ENCODE measurements at regions not wholly inside any gene's neighbourhood (a gene's known extent, or its start where the extent isn't known, plus 50 kb on each side); places are given as distances from the start of the nearest gene placed in this dataset.

DNA sequence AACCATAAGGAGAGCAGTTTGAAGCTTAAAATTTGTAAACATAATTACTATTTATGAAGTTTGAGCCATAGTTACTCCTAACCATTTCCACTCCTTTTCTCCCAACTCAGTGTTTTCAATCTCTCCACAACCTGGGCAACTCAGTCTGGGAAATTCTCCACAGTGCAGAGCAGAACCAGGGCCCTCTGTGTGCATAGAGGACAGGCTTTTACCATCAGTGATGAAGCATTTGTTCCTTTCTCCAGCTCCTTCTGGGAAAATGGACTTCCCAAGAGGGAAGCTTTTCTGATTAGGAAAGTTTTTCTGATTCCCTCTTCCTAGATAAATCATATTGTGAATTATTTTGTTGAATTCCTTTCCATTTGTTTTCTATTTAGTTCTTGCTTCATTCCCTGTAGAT lies 132.3 kb upstream of the MPDZ start:
- POLR2A ChIA-PET = no interaction called here
- intact Hi-C loops (cut with micrococcal nuclease) = no loop called here
- no peak for ATAC-seq (ENCODE audit: low read depth)

GRCh38 chr9:13410566-13411031 lies 131.1 kb upstream of the MPDZ start:
- no peaks in the 10 kb centered on the region for H3K27me3 Mint-ChIP-seq

More for the DNA sequence above, 132.3 kb upstream of the MPDZ start:
- Mint-ChIP-seq H3K4me1 (no peaks in the 10 kb centered on the region), H3K9me3 (no peaks in the 10 kb centered on the region), H3K27ac (no peak overlapping the region), H3K27me3 (no peaks in the 10 kb centered on the region), H3K36me3 (ENCODE audit: low read depth) (no peaks in the 10 kb centered on the region), H3K4me3 (no peak overlapping the region)
- no peak for DNase-seq
- TF ChIP-seq, protein P1, sequence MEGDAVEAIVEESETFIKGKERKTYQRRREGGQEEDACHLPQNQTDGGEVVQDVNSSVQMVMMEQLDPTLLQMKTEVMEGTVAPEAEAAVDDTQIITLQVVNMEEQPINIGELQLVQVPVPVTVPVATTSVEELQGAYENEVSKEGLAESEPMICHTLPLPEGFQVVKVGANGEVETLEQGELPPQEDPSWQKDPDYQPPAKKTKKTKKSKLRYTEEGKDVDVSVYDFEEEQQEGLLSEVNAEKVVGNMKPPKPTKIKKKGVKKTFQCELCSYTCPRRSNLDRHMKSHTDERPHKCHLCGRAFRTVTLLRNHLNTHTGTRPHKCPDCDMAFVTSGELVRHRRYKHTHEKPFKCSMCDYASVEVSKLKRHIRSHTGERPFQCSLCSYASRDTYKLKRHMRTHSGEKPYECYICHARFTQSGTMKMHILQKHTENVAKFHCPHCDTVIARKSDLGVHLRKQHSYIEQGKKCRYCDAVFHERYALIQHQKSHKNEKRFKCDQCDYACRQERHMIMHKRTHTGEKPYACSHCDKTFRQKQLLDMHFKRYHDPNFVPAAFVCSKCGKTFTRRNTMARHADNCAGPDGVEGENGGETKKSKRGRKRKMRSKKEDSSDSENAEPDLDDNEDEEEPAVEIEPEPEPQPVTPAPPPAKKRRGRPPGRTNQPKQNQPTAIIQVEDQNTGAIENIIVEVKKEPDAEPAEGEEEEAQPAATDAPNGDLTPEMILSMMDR (IDR thresholded peaks at IDR 0.05) = no peak
- CTCF ChIA-PET = no interaction called here

GRCh38 chr9:13397661-13398060 lies 118.2 kb upstream of the MPDZ start:
- ATAC-seq (ENCODE audit: low read depth) (no peak), DNase-seq (no peak)
- TF ChIP-seq, protein P1 (IDR thresholded peaks at IDR 0.05) = no peak
- no peak overlapping the region for H3K4me3 Mint-ChIP-seq
- H3K27ac Mint-ChIP-seq = no peak overlapping the region
- no peaks in the 10 kb centered on the region for H3K4me1 Mint-ChIP-seq
- ChIA-PET POLR2A (no interaction called here), CTCF (no interaction called here)
- no peaks in the 10 kb centered on the region for H3K9me3 Mint-ChIP-seq
- no peaks in the 10 kb centered on the region for H3K27me3 Mint-ChIP-seq
- H3K36me3 Mint-ChIP-seq (ENCODE audit: low read depth) = no peaks in the 10 kb centered on the region
- intact Hi-C loops (cut with micrococcal nuclease) = no loop called here

More at GRCh38 chr9:13410566-13411031, 131.1 kb upstream of the MPDZ start:
- POLR2A ChIA-PET = no interaction called here
- H3K4me1 Mint-ChIP-seq = no peaks in the 10 kb centered on the region
- no peaks in the 10 kb centered on the region for H3K36me3 Mint-ChIP-seq (ENCODE audit: low read depth)
- CTCF ChIA-PET = no interaction called here
- DNase-seq (no peak), ATAC-seq (ENCODE audit: low read depth) (no peak)
- H3K27ac Mint-ChIP-seq = no peak overlapping the region
- TF ChIP-seq, protein P1 (IDR thresholded peaks at IDR 0.05) = no peak
- H3K9me3 Mint-ChIP-seq = no peaks in the 10 kb centered on the region
- intact Hi-C loops (cut with micrococcal nuclease) = no loop called here
- no peak overlapping the region for H3K4me3 Mint-ChIP-seq

- H3K9me3 Mint-ChIP-seq = peaks cover 3% of the 10 kb centered on the region
- ATAC-seq (ENCODE audit: low read depth) = no peak
- H3K27me3 Mint-ChIP-seq = no peaks in the 10 kb centered on the region
- intact Hi-C loops (cut with micrococcal nuclease) = no loop called here
- H3K4me1 Mint-ChIP-seq = no peaks in the 10 kb centered on the region
- H3K4me3 Mint-ChIP-seq = no peak overlapping the region
- TF ChIP-seq, protein P1 (IDR thresholded peaks at IDR 0.05) = no peak
- H3K27ac Mint-ChIP-seq = no peak overlapping the region
- DNase-seq = no peak
- ChIA-PET CTCF (no interaction called here), POLR2A (no interaction called here)
- H3K36me3 Mint-ChIP-seq (ENCODE audit: low read depth) = no peaks in the 10 kb centered on the region
Measured at GRCh38 chr9:13397220-13397619, 117.7 kb upstream of the MPDZ start.

DNA sequence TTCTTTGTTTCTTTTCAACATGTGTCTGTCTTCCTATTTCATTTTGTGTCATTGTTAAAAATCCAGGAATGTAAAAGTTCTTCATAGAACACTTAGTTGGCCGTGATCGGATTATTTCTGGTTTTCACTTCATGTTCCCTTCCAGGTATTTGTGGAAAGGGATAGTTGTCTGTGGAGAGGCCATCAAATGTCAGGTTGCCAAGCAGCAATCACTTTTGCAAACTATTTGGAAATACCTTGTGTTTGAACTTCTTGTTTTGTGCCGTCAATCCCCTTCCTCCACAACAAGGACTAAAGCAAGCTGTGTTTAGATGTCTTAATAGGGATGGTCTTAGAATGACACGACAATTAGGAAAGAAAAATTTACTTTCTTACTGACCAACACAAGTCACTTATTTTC lies 116.9 kb upstream of the MPDZ start:
- ChIA-PET CTCF (no interaction called here), POLR2A (no interaction called here)
- Mint-ChIP-seq H3K36me3 (ENCODE audit: low read depth) (no peaks in the 10 kb centered on the region), H3K27ac (no peak overlapping the region), H3K4me3 (no peak overlapping the region), H3K4me1 (no peaks in the 10 kb centered on the region), H3K27me3 (no peaks in the 10 kb centered on the region), H3K9me3 (peaks cover 9% of the 10 kb centered on the region)
- intact Hi-C loops (cut with micrococcal nuclease) = no loop called here
- no peak for DNase-seq
- ATAC-seq (ENCODE audit: low read depth) = no peak
- TF ChIP-seq, protein P1 (IDR thresholded peaks at IDR 0.05) = no peak
